GM21619 (cell line): ENCODE measurements at regions not wholly inside any gene's neighbourhood (a gene's known extent, or its start where the extent isn't known, plus 50 kb on each side); places are given as distances from the start of the nearest gene placed in this dataset.

Source experiments
- ATAC-seq: cut with Tn5 transposase; IDR thresholded peaks from one replicate; pipeline ENCODE4 v1.9.1; 2021; ENCODE audit not compliant: unreplicated experiment

DNA sequence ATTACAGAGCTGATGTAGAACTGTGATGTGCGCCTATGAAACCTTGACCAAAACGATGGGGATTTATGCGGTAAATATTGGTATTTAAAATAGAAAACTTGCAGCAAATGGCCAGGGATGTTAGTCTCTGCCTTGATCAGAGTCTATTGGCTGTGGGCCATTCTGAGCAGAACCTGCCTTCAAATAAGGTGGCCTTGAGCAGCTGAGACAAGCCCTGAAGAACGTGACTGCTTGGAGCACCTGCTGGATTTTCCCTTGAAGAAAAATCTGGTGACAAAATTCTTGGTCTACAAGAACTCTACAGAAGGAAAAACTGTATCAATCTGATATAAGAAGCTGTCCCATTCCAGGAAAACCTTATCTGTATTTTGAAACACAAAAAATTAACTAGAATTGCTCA lies 820.1 kb upstream of the EPHA6 start:
- ATAC-seq = no peak

DNA sequence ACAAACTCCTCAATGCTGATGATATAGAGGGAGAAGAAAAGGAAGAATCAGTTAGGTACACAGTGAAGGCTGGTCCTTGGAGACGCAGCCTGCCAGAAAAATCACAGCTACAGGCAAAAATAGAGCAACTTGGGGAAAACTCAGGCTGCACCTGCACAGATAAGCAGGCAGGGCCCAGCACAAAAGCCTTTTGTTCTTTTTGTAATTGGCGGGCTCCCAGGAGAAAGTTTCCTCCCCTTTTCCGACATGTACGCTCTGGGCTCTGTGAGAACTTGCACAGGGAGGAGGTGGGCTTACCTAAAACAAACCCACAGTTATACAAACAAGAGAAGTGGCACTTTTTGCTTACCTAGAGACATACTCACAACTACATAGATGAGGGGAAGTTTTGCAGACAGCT lies 813.4 kb upstream of the EPHA6 start:
- no peak for ATAC-seq

DNA sequence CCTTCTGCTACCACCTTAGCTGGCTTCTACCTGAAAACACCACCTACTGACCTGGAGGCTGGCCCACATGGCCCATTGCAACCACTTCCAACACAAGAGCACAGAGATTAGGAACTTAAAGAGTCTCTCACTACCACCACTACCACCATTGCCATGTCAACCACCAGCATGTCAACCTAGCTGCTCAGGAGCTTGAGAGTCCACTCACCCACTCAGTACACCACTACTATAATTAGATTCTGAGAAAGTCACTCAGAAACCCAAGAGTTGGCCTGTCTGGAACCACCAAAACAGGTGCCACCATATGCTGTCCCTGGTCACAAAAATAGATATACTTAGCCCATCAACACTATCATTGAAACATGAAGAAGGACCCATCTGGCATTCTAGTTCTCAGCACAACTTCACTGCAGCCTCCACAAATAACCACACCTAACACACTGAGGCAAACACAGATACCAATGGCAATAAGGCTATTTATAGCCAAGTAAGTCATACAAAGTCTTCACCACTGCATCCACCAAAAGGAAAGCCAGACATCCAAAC lies 806.7 kb upstream of the EPHA6 start:
- ATAC-seq = no peak

DNA sequence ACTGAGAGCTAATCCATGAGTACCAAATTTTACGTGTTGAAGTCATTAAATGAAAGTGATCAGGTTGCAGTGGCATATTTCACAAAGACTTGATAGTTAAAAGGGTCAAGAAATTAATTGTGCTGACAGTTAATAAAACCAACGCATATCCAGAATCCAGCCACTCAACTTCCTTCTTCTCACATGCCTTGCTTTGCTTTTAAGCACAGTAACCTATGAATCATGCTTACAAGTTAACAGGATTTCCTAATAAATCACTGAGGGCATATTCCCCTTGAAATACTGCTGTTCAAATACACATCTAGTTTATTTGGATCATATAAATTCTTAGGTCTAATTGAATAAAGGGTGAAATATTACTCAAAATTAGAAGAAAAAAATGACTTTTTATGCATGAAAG lies 801.5 kb upstream of the EPHA6 start:
- no peak for ATAC-seq

DNA sequence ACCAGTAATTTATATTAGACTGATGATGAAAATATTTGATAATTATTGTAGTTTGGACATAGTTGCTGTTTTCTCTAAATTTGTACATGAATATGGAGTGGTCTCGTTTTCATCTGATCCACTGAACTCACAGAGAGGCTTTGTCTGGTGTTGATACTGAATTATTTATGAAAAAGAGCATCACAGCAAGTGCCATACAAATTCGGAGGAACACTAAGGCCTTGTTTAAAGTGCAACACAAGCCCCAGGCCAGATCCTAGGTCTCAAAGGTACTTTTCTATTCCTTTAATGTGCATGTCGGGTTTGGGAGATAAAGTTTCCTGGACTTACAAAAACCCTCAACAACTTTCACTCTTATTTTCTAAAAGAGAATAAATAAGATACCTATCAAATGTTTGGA lies 796.8 kb upstream of the EPHA6 start:
- no peak for ATAC-seq

DNA sequence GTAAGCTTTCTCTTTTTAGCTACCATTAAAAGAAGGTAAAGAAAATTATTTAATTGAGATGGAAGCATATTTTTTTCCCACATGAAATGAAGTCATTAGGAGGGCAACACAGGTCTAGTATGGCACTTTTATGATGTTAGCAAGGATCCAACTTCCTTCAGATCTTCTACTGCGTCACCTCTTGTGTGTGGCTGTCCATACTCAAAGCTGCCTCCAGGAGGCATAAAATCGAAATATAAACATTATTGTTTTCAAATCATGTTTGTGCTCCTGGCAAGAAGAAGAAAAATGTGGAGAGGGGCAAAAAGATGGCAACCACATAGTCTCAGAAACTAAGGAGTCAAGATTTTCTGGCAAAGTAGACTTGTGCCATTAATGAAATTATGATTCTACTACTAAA lies 791.7 kb upstream of the EPHA6 start:
- no peak for ATAC-seq

DNA sequence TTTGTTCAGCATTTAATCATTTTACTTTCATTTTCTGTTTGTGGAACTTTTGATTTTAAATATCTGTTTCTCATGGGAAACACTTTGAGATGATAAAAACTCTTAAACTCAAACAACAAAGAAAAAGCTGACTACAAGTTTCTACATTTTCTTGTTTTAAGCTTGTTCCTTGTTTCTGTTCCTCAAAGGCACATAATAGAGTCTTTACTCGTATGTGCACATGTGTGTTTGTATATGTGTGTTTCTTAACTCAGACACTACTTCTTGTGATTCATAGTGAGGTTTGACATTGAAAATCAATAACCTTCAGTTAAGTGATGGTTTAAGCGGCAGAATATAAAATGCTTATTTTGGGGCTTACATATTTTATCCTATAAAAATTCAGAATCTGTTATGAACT lies 786.7 kb upstream of the EPHA6 start:
- no peak for ATAC-seq

DNA sequence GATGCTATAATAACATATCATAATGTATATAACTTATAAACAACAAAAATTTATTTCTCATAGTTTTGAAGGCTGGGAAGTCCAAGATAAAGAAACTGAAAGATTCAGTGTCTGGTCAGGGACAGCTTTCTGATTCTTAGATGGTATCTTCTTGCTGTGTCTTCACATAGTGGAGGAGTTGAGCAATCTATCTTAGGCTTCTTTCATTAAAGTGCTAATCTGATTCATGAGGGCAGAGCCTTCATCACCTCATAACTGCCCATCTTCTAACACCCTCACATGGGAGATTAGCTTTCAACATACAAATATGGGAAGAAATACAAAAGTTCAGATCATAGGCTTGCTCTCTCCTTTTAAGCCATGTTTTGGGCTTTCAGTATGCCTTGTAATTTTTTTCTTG lies 774.8 kb upstream of the EPHA6 start:
- no peak for ATAC-seq

DNA sequence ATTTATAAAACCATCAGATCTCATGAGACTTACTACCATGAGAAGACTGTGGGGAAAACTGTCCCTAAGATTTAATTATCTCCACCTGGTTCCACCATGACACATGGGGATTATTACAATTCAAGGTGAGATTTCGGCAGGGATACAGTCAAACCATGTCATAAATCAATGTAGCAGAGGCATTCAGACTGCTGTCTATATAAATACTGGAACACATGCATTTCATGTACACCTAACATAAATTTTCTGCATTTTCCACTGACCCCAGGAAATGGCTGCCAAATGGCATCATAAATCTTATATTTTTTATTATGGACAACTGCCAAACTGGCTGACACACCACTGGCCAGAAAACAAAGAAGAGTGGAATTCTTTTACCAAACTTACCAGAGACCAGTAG lies 755.1 kb upstream of the EPHA6 start:
- no peak for ATAC-seq

DNA sequence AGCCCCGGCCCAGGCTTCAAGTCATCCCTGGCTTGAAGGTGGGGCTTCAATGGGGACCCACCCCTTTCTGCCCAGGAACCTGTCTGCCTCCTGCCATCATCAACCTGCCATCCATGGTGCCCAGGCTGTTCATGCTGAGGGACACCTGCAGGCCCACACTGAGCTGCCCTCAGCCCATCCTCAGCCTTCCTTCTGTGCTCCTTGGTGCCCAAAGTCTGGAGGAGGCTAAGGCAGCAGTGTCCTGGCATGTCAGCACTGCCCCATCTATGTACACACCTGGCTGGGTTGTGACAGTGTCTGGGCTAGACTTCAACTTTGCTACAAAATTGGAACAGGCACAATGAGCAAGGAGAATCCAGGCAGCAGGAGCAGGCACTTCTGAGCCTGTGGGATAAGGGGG lies 745.3 kb upstream of the EPHA6 start:
- ATAC-seq = no peak

DNA sequence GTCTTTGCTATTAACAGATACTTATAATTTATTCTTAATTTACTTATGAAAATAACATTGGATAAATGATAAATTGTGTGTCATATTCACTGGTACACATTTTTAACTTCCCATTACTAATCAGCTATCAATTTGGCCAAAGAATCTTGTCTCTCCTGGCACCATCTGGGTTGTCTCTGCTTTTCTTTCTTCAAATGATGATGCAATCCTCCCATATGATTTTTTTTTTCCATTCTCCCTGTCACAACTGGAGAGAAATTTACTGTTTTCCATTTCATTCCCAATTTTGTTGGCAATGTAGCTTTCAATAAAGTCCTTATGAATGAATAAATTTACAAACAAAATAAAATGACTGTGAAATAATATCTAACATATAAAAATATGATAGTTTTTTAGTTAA lies 743.7 kb upstream of the EPHA6 start:
- ATAC-seq = no peak

DNA sequence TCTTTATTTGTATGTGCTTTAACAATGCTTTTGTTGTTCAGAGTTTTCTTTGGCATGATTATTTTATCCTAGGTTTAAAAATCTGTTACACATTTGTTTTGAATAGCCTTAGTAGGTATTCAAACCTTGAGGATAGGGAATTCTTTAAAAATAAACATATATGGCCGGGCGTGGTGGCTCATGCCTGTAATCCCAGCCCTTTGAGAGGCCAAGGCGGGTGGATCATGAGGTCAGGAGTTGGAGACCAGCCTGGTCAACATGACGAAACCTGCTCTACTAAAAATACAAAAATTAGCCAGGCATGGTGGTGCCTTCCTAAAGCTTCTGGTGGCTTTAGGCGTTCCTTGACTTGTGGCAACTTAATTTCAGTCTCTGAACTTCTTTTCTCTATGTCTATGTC lies 743.3 kb upstream of the EPHA6 start:
- ATAC-seq = no peak

DNA sequence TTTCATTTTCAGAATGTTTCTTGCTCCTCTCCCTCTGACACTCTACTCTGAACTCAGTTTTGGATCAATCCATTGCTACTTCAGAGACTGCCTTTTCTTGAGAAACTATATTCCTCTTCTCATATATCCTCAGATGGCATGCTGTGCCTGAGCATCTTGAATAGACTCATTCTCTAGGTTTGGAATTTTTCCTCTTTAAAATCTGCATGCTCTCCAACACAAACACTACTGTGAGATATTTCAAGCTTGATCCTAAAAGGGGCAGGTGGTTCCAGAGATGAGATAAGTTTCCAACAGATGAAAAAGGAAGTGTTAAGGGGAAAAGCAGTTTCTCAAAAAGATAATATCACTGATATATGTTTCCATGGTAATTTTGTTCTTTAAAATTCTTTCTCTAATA lies 742.2 kb upstream of the EPHA6 start:
- no peak for ATAC-seq

DNA sequence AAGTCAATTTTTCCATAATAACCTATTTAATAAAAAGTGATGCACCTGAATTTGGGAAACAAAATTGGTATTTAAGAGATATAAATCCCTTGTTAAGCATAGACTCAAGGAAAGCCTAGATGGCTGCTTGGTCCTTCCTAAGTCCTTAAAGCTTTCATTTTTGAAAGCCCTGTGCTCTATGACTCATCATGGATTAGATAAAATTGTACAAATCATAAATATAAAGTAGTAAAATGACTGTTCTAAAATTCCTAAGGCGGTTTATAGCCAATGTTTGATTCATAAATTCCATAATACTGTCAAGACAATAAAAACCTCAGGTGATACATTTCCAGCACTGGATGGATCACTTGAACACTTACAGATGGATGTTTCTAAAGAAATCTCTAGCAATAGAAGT lies 730.8 kb upstream of the EPHA6 start:
- no peak for ATAC-seq

DNA sequence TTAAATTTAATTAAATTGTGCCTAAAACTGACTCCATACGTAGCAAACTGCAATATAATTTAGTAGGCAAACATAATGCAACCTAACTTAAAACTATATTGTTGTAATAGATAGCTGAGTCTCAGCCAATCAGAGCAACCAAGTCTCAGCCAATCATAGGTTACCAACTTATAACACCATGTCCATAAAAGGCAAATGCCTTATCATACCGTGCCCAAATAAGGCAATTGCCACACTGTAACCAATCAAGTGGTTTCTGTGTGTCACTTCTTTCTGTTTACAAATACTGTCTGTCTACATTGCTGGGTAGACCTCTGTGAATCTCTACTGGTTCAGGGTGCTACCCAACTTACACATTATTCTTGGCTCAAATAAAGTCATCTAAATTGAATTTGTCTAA lies 728.4 kb upstream of the EPHA6 start:
- no peak for ATAC-seq

DNA sequence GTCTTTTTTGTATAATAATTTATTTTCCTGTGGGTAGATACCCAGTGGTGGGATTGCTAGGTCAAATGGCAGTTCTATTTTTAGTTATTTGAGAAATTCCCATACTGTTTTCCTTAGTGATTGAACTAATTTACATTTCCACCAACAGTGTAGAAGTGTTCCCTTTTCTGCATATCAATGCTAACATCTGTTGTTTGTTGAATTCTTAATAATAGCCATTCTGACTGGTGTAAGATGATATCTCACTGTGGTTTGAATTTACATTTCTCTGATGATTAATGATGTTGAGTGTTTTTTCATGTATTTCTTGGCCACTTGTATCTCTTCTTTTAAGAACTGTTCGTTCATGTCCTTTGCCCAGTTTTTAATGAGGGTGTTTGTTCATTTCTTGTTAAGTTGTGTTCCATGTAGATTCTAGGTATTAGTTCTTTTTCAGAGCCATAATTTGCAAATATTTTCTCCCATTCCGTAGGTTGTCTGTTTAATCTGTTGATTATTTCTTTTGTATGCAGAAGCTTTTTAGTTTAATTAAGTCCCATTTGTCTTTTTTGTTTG lies 713.3 kb upstream of the EPHA6 start:
- ATAC-seq = no peak

DNA sequence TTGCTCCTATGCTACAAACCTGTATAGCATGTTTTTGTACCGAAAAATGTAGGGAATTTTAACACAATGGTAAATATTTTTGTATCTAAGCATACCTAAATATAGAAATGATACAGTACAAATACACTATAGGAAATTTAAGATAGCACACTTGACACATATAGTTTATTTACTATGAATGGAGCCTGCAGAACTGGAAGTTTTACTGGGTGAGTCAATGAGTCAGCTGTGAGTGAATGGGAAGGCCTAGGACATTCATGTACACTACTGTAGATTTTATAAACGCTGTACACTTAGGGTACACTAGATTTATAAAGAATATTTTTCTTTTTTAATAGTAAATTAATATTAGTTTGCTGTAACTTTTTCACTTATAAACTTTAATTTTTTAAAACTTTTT lies 707.7 kb upstream of the EPHA6 start:
- ATAC-seq = no peak
